ENCODE measurements at regions not wholly inside any gene's neighbourhood (a gene's known extent, or its start where the extent isn't known, plus 50 kb on each side); places are given as distances from the start of the nearest gene placed in this dataset.

- TF ChIP-seq POLR2AphosphoS5 (IDR thresholded peaks at IDR 0.05; ENCODE audit: low read depth, low read length) (no peak), POLR2A (IDR thresholded peaks at IDR 0.05; ENCODE audit: low read depth, low read length) (no peak), TAF1 (IDR thresholded peaks at IDR 0.05; ENCODE audit: borderline replicate concordance, low read depth, low read length) (no peak)
These were observed 2582.2 kb downstream of the PCDH7 start for GRCh38 chr4:33302321-33302720.
